ENCODE measurements at regions not wholly inside any gene's neighbourhood (a gene's known extent, or its start where the extent isn't known, plus 50 kb on each side); places are given as distances from the start of the nearest gene placed in this dataset.
A peak's percentile ranks its signal among the peaks of the same experiment; 100 is the strongest.

DNA sequence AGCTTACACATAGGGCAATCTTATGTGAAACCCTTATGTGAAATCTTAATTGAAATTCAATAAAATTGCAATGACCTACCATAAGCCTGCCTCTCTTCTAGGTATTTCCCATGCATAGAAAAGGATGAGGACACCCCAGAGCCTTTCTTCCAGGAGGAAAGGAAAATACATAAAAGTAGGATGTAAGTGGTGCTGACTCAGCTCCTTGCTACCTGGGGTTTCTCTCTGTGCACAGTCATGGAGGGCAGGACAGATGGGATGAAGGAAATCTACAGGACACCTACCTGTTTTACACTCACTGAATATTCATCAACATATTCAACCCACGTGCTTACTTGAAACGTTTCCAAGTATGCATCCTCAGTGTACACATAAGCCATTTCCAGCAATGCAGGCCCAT lies 1299.2 kb upstream of the SLC10A2 start:
- Histone ChIP-seq H3K27ac (no peak overlapping the region), H3K27me3 (no peaks in the 10 kb centered on the region), H3K4me1 (ENCODE audit: low read depth) (no peaks in the 10 kb centered on the region), H3K36me3 (no peaks in the 10 kb centered on the region), H3K4me3 (no peak overlapping the region), H3K9me3 (ENCODE audit: low read depth) (no peaks in the 10 kb centered on the region)
- no peak for DNase-seq (ENCODE audit: low read depth in 1 of 2, low spot score in 1 of 2)
- TF ChIP-seq, protein P1, sequence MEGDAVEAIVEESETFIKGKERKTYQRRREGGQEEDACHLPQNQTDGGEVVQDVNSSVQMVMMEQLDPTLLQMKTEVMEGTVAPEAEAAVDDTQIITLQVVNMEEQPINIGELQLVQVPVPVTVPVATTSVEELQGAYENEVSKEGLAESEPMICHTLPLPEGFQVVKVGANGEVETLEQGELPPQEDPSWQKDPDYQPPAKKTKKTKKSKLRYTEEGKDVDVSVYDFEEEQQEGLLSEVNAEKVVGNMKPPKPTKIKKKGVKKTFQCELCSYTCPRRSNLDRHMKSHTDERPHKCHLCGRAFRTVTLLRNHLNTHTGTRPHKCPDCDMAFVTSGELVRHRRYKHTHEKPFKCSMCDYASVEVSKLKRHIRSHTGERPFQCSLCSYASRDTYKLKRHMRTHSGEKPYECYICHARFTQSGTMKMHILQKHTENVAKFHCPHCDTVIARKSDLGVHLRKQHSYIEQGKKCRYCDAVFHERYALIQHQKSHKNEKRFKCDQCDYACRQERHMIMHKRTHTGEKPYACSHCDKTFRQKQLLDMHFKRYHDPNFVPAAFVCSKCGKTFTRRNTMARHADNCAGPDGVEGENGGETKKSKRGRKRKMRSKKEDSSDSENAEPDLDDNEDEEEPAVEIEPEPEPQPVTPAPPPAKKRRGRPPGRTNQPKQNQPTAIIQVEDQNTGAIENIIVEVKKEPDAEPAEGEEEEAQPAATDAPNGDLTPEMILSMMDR (IDR thresholded peaks at IDR 0.05; ENCODE audit: low read depth, low read length), result no peak

DNA sequence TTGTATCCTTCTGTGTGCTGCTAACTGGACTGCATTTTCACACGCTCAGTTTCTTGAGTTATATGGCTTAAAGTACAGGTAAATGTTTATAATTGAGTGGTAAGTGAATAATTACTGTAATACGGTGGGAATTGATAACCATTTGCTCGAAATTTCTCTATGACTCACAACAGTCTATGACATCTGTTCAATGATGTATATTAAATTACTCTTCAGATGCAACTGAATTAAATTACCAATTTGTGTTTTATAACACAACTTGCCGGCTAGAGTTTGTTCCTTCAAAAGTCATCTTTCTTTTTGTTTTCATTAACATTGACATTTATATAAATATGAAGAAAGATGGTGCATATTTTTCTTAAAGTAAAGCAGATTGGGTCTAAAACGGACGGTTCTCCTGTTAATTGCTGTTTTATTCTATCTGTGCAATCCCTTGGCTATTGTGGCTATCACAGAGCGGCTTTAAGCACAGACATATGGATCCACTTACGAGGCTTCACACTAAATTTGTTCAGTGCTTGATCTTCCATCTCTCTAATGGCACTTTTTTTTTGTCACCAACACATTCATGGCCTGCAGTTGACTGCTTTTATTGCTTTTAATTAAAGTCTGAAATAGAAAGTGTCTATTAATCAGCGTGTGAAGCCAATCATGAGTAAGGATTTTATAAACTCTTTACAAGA lies 1291.6 kb upstream of the SLC10A2 start:
- Histone ChIP-seq H3K4me1 (ENCODE audit: low read depth) (no peaks in the 10 kb centered on the region), H3K9me3 (ENCODE audit: low read depth) (no peaks in the 10 kb centered on the region), H3K36me3 (no peaks in the 10 kb centered on the region), H3K4me3 (no peak overlapping the region), H3K27ac (no peak overlapping the region), H3K27me3 (no peaks in the 10 kb centered on the region)
- TF ChIP-seq, protein P1 (IDR thresholded peaks at IDR 0.05; ENCODE audit: low read depth, low read length), result no peak
- DNase-seq (ENCODE audit: low read depth in 1 of 2, low spot score in 1 of 2), result no peak

DNA sequence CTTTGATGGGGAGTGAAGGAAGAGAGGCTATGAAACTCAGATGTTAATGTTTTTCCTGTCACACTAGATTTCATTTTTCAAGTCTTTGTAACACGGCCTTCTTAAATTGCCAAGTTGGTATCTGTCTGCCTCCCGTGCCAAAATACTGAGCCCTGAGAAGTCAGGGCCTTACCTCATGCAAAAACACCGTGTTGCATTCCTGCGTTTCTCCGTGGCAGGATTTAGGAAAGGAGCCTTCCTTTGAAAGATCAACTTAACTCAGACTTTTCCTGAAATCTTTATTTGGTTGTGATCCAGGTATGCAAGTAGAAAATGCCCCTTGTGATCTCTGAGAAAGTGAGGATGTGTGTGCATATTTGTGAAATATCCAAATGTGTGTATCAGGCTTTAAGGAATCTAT lies 1291.0 kb upstream of the SLC10A2 start:
- Histone ChIP-seq H3K27me3 (no peaks in the 10 kb centered on the region), H3K27ac (no peak overlapping the region), H3K4me1 (ENCODE audit: low read depth) (no peaks in the 10 kb centered on the region), H3K4me3 (no peak overlapping the region), H3K9me3 (ENCODE audit: low read depth) (no peaks in the 10 kb centered on the region), H3K36me3 (no peaks in the 10 kb centered on the region)
- DNase-seq (ENCODE audit: low read depth in 1 of 2, low spot score in 1 of 2), result peak in 1 of 2 donors; percentile 20
- TF ChIP-seq, protein P1 (IDR thresholded peaks at IDR 0.05; ENCODE audit: low read depth, low read length), result no peak

DNA sequence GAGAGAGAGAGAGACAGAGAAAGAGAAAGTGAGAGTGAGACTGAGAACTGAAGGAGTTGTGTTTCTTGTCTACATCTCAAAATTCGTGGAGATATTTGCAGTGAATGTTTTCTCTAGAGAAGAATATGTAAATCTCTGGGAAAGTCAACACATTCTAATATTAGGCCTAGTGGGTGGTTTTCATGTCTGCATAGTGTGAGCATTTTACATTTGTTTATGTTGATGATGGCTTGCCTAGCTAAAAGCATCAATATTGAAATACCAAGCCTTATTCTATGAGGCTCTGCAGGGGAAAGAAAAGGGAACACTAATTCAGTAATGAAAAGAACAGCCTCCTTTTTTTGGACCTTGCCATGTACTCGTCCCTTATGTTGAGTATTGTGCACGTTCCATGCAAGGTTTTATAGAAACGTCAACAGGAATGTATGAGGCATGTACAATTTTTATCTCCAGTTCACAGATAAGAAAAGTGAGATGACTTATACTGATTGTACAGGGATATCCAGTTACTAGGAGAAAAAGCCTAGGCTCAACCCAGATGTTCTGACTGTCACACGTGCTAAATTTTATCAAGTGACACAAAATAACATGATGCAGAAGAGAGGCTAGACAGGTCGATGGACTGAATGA lies 1288.9 kb upstream of the SLC10A2 start:
- Histone ChIP-seq H3K9me3 (ENCODE audit: low read depth) (no peaks in the 10 kb centered on the region), H3K36me3 (no peaks in the 10 kb centered on the region), H3K4me3 (no peak overlapping the region), H3K4me1 (ENCODE audit: low read depth) (no peaks in the 10 kb centered on the region), H3K27me3 (no peaks in the 10 kb centered on the region), H3K27ac (no peak overlapping the region)
- TF ChIP-seq, protein P1 (IDR thresholded peaks at IDR 0.05; ENCODE audit: low read depth, low read length), result no peak
- DNase-seq (ENCODE audit: low read depth in 1 of 2, low spot score in 1 of 2), result no peak

DNA sequence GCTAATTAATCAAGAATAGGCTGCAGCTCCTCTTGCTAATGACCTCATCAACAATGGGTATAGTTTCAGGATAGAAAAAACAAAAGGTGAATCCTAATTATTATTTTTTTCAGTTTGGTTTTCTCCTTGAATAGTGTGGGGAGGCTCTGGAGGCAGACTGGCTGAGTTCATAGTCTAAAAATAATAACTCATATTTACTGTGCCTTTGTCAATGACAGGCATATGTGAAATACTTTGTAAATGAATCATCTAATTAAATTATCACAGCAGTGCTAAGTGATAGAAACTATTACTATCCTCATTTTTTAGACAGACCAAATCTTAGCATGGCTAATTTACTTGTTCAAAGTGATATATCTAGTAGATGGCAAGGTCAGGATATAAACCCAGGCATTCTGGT lies 1261.0 kb upstream of the SLC10A2 start:
- DNase-seq (ENCODE audit: low read depth in 1 of 2, low spot score in 1 of 2), result peak in 1 of 2 donors; percentile 16
- no peak overlapping the region for H3K4me3 ChIP-seq
- TF ChIP-seq, protein P1 (IDR thresholded peaks at IDR 0.05; ENCODE audit: low read depth, low read length), result no peak
- H3K9me3 ChIP-seq (ENCODE audit: low read depth), result no peaks in the 10 kb centered on the region
- no peaks in the 10 kb centered on the region for H3K36me3 ChIP-seq
- H3K27me3 ChIP-seq, result no peaks in the 10 kb centered on the region
- H3K4me1 ChIP-seq (ENCODE audit: low read depth), result no peaks in the 10 kb centered on the region
- H3K27ac ChIP-seq, result no peak overlapping the region

All from cardiac muscle cell (in vitro differentiated cells and primary cell).